Left renal cortex interstitium (tissue), 4 donors: ENCODE measurements at regions not wholly inside any gene's neighbourhood (a gene's known extent, or its start where the extent isn't known, plus 50 kb on each side); places are given as distances from the start of the nearest gene placed in this dataset.
"Not testable (repeated sequence)": the region's sequence is repeated elsewhere in the genome, so short reads cannot be mapped to it uniquely, and the experiment has no call there.

Experiments used
- DNase-seq, 4 donors: peaks; one replicate each; pipeline ENCODE4 v3.0.0-alpha.2; 2013; ENCODE audit warnings: low read depth in 4 of 4, low spot score in 2 of 4, missing footprints in 1 of 4

GRCh38 chr3:127520993-127521392, 69.5 kb downstream of the TPRA1 start:
- DNase-seq, result no peak

- DNase-seq, result no peak
Observed at GRCh38 chr3:127518456-127519081, 72.0 kb downstream of the TPRA1 start.

DNA sequence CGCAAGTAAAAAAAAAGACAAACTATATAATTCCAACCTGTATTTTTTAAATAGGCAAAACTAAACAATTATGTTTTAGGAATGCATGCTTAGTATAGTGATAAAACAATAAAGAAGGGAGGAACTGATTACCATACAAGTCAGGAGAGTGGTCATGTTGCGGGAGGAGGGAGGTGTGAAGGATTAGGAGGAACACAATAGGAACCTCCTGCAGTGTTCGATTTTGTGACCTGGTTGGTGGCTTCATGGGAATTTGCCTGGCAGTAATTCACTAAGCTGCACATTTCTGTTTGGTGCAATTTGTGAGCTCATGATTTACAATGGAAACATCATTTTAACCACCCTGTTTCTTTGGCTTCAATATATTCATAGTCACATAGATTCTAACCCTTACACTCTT, 78.3 kb downstream of the TPRA1 start:
- no peak for DNase-seq

- no peak for DNase-seq
Observed at GRCh38 chr3:127501177-127501576, 89.4 kb downstream of the TPRA1 start.

GRCh38 chr3:127497676-127498075, 92.9 kb downstream of the TPRA1 start:
- no peak for DNase-seq

GRCh38 chr3:127497166-127497565, 93.4 kb downstream of the TPRA1 start:
- DNase-seq, result no peak

- no peak for DNase-seq
Observed at GRCh38 chr3:127495821-127496655, 94.5 kb downstream of the TPRA1 start.

GRCh38 chr3:127493924-127494646, 96.4 kb downstream of the TPRA1 start:
- DNase-seq, result no peak

GRCh38 chr3:127492426-127492825, 98.1 kb downstream of the TPRA1 start:
- no peak for DNase-seq

- no peak for DNase-seq
Observed at GRCh38 chr3:127491909-127492308, 98.6 kb downstream of the TPRA1 start.

DNA sequence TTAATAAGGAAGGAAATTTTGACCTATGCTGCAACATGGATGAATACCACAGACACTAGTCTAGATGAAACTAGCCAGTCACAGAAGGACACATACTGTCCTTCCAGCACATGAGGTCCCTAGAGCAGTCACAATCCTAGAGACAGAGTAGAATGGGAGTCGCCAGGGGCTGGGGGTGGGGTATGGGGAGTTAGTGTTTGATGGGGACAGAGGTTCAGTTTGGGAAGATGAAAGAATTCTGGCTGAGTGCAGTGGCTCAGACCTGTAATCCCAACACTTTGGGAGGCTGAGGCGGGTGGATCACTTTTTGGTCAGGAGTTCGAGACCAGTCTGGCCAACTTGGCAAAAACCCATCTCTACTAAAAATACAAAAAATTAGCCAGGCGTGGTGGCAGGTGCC, 99.2 kb downstream of the TPRA1 start:
- DNase-seq, result no peak

DNA sequence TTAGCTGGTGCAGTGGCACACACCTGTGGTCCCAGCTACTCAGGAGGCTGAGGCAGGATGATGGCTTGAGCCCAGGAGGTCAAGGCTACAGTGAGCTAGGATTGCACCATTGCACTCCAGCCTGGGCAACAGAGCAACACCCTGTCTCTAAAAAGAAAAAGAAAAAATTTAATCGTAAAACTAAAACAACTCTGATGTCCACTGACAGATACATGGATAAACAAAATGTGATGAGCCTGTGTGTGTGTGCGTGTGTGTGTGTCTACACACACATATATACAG, 99.6 kb downstream of the TPRA1 start:
- not testable (repeated sequence) for DNase-seq

DNA sequence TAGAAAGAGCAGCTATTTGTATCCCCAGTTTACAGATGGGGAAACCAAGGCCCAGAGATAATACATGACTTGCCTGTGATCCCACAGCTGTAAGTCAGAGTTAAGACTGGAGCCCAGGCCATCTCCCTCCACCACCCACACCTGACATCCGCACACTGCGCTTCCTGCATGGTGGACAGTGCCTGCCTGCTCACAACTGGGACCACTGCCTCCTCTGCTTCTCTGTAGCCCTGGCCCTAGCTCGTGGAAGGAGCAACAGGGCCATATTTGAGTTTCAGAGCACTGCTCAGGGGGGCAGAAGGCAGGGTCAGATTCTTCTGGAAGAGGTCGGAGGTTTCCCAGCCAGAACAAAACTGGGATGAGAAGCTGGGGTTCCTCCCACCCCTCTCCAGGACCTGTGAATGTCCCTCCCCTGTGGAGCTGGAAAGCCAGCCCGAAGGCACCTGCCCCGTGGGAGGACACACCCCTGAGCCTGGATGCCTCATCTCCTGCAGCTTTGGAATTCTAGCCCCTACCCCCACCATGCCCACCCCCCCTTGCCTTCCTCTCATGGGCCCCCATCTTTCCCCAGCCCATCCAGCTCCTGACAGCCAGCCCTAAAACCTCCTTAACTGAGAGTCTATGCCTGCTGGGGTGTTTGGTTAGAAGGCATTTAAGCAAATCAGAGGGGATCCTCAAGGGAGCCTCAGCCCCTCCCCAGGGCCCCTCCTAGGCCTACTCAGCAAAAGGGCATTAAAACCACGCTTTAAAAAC, 100.1 kb downstream of the TPRA1 start:
- no peak for DNase-seq

DNA sequence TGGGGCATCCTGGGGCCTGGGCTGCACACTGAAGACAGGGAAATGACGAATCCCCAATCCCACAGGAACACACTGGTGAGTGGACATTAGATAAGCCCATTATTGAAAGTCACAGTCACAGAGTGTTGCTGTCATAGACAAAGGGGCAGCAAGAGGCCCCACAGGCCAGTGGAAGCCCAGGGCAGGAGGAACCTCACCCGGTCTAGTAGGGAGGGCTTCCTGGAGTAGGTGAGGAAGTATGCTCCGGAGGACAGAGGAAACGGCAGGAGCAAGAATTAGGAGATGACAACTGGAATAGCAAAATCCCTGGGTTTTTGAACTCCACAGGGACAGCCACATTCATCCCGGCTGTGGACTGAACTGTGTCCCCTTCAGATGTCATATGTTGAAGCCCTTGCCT, 101.2 kb downstream of the TPRA1 start:
- no peak for DNase-seq

DNA sequence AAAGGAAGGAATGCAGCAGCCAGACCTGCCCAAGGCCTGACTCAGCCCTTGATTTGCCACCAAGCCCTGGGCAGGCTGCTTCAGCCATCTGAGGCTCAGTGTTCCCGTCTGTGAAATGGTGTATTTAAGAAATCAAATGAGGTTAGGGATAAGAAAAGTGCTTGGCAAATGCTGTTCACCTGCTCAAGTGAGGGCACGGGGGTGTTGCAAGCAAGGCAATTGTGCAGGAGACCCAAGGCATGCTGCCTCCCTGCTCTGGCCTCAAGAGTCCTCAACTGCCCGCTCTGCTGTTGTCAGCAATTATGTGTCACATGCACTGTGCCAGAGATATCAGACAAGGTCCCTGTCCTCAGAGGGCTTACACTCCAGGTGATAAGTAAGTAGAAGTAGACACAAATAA, 101.8 kb downstream of the TPRA1 start:
- no peak for DNase-seq

DNA sequence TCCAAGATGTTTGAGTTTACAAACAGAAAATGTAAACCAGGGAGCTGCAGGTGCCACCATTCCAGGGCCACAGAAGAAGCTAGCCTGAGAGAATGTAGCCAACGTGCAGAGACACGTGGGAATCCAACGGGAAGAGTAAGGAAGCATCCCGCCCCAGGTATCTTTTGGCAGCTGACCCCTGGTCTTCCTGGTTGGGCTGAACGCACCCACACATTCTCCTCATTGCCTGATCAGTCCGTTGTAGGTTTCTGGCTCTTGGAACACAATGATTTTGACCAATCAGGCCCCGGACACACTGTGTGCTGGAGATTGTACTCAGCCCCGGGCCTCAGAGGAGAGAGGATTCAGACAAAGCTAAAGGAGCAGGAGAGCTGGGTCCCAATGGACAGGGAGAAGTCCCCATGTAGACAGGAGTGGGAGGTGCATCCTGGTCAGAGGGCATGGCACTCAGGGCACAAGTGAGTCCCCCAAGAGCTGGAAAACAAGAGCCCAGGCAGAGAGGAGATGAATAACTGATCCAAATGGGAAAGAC, 102.3 kb downstream of the TPRA1 start:
- DNase-seq, result no peak

DNA sequence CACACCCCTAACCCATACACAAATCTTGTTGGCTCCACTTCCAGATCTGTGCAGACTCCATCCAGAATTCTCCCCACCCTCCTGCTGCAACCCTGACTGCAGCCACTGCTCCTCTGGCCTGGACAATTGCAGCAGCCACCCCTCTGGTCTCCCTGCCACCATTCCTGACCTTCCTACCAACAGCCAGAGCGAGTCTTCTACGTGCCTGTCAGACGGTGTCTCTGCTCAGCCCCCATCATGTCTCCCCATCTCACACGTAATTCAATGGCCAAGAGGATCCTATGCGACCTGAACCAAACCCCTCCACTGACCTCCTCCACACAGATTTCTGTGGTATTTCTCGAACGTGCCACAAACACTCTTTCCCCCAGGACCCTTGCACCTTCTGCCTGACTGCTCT, 103.3 kb downstream of the TPRA1 start:
- DNase-seq, result no peak

- DNase-seq, result no peak
Observed at GRCh38 chr3:127486321-127486944, 104.1 kb downstream of the TPRA1 start.

DNA sequence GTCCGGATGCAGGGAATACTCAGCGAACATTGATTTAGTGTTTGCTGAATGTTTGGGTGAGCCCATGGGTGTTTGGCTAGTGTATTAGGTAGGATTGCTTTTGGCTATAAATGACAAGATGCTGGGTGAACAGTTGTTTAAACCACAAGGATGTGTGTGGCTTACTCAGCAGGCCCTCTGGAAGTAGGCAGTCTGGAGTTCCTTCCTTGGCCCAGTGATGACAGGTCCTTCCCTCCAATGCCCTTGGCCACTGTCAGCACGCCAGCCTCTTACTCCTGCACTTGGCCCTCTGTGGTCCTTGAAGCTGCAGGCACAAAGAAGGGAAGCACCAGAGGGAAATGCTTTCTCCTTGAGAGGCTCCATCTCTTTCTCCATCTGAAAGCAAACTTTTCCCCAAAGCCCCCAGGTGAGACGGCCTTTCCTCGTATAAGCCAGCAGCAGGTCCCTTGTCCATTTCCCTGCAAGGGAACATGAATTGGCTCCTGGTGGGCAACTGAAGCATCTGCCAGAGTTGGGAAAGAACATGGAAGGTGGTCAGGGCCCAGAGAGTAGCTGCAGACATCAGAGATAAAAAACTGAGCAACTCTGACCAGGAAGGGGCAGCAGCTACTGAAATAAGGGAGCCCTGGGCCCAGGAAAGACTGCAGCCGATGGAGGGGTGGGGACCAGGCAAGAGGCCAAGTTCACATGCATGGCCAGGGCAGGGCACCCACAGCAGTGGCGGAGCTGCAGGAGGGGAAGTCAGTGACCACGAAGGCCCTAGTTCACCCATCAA, 105.0 kb downstream of the TPRA1 start:
- no peak for DNase-seq
